GM20000 (cell line): ENCODE measurements at regions not wholly inside any gene's neighbourhood (a gene's known extent, or its start where the extent isn't known, plus 50 kb on each side); places are given as distances from the start of the nearest gene placed in this dataset.

Experiments used
- DNase-seq: peaks from one replicate; pipeline ENCODE4 v3.0.0; 2012; ENCODE audit warnings: low spot score
- TF ChIP-seq, protein P1 (sequence below): IDR thresholded peaks from 2 replicates; pipeline ENCODE4 v1.5.1; 2012; ENCODE audit warnings: mild to moderate bottlenecking, control low read depth; ENCODE audit errors: extremely low read depth, missing control alignments

DNA sequence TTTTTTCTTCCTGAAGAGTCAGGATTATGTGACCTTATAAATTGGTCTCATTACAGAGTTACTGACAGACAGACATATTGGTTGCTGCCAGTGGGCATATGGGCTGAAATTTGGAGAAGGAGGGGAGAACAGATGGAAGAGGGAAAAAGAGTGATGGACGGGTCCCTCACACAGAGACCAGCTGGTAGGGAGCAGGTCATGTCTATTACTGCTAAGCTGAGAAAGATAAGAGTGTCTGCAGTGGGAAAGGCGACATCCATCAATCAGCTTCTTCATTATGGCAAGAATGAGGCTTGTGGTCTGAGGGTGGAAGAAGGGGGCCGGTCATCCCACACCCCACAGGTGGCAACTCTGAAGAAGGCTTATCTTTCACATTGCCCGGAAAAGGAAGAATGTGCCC lies 353.8 kb upstream of the RSPO3 start:
- DNase-seq: no peak
- TF ChIP-seq, protein P1, sequence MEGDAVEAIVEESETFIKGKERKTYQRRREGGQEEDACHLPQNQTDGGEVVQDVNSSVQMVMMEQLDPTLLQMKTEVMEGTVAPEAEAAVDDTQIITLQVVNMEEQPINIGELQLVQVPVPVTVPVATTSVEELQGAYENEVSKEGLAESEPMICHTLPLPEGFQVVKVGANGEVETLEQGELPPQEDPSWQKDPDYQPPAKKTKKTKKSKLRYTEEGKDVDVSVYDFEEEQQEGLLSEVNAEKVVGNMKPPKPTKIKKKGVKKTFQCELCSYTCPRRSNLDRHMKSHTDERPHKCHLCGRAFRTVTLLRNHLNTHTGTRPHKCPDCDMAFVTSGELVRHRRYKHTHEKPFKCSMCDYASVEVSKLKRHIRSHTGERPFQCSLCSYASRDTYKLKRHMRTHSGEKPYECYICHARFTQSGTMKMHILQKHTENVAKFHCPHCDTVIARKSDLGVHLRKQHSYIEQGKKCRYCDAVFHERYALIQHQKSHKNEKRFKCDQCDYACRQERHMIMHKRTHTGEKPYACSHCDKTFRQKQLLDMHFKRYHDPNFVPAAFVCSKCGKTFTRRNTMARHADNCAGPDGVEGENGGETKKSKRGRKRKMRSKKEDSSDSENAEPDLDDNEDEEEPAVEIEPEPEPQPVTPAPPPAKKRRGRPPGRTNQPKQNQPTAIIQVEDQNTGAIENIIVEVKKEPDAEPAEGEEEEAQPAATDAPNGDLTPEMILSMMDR: no peak

DNA sequence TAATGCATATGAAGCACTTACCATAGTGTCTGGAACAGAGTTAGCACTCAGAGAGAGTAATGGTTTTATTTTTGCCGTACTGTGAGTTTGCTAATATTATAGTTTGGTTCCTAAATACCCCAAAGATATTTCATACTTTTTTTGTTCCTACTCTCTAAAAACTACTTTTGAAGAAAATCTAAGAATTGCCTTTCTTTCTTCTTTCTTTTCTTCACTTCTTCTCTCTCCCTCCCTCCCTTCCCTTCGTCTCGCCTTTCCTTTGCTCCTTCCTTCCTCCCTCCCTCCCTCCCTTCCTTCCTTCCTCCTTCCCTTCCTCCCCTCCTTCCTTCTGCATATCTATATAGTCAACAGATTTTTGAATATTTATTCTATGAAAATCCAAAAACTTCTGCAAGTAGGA lies 351.7 kb upstream of the RSPO3 start:
- DNase-seq: no peak
- TF ChIP-seq, protein P1: no peak

DNA sequence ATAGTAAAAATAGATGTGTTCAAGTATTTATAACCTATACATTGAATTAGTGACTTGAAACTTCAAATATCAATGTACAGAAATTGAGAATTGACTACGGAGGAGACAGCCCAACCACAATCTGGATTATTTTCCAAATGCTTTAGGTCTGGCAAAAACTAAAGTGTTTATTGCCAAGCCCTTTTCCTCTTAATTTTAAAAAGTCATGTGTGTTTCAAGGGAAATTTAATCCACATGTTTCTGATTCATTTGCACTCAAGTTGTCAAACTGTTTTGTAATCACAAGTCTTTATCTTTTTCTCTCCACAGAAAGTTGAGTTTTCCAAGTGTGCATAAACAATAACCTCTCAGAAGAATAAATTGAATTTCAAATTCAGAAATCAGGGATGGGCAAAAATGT lies 350.8 kb upstream of the RSPO3 start:
- no peak for DNase-seq
- TF ChIP-seq, protein P1: no peak

DNA sequence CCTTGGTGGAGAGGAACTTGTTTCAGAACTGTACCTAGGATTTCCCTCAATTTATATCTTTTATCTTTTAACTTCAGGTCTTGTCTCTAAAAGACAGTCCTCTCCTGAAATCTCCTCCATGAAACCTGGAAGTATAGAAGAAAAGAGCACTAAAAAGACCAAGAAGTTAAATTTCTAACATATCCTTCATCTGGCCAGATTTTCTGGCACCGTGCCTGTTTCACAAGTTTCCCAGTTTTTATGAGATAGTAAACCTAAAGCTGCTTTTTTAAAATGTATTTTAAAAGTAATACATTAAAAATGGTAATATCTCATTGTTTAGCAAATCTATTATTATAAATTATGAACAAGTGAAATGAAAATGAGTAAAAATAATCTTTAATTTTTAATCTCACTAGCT lies 348.3 kb upstream of the RSPO3 start:
- no peak for DNase-seq
- TF ChIP-seq, protein P1: no peak

DNA sequence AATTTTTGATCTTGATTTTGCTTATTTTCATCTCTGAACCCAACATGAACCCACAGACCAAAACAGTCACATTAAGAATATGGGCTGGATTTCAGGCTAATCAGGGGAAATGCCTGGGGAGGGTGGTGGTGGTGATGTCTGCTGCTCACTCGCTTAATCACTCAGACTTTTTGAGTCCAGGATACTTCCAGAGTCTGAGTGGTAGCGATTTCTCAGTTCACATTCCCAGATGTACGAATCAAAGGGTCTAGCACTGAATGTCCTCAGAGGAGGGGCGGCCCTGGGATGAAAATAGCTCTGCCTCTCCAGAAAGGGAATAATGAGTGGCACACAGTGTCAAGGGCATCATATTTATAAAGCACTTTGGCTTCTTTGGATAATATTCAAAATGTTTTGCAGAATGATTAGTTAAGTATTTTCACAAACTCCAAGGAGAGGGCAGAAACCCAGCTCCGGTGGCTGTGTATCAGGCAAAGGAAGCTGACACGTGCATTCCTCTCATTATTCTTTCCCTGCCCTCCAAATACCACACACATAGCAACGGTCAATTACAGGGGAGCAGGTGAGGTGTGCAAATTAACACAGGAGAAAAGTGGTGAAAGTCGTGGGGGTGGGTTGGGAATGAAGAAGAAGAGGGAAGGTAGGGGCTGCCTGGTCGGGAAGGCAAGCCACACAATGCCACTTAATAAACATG lies 345.2 kb upstream of the RSPO3 start:
- TF ChIP-seq, protein P1: no peak
- no peak for DNase-seq

DNA sequence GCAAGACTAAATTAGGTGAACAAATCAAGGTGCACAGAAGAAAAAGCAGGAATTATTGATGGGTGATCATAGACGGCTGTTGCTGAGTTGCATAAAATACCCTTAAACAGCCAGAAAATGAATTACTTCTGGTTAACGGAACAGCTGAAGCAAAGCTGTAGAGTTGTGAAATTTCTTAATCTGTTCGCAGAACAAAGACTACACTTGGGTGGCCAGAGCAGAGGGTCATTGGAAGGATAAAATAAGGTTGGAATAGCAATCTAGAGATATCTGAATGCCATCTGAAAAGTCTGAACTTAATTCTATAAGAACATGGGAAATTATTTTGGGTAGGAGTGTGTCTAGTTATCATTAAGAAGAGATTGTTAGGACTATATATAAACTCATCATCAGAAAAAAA lies 339.1 kb upstream of the RSPO3 start:
- DNase-seq: no peak

DNA sequence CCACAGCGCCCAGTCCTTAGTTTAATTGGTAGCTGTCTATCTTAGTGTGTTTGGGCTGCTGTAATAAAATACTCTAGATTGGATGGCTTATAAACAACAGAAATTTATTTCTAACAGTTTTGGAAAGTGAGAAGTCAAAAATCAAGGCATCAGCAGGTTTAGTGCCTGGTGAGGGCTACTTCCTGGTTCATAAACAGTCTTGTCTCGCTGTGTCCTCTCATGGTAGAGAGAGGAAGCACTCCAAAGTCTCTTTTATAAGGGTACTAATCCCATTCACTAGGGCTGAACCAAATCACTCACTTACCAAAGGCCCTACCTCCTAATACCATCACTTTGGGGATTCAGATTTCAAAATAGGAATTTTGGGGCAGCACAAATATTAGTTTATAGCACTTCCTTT lies 336.9 kb upstream of the RSPO3 start:
- no peak for DNase-seq
- TF ChIP-seq, protein P1: no peak

More for the DNA sequence above, 339.1 kb upstream of the RSPO3 start:
- TF ChIP-seq, protein P1: no peak
